ENCODE measurements at regions not wholly inside any gene's neighbourhood (a gene's known extent, or its start where the extent isn't known, plus 50 kb on each side); places are given as distances from the start of the nearest gene placed in this dataset.

- in situ Hi-C loops (cut with MboI; ENCODE audit: low sequenced_read_pairs): no loop called here
- no peaks in the 10 kb centered on the region for H3K4me1 ChIP-seq (ENCODE audit: control insufficient read depth, insufficient read depth, low read length)
Measured at GRCh38 chr20:52688345-52688744, 283.8 kb upstream of the TSHZ2 start.

More at GRCh38 chr20:52688345-52688744, 283.8 kb upstream of the TSHZ2 start:
- Histone ChIP-seq H2BK15ac (ENCODE audit: low read depth, low read length) (no peak overlapping the region), H3K14ac (replicated peaks; ENCODE audit: low read depth, low read length) (no peak overlapping the region), H3K56ac (ENCODE audit: extremely low read depth, insufficient read depth, low read length) (no peak overlapping the region), H3K18ac (ENCODE audit: low read depth, low read length) (no peak overlapping the region), H3K36me3 (ENCODE audit: control insufficient read depth, insufficient read depth, low read length) (no peaks in the 10 kb centered on the region), H3K27ac (ENCODE audit: insufficient read depth, low read length) (no peak overlapping the region), H2AK9ac (replicated peaks; ENCODE audit: low read depth, low read length, poor library complexity) (no peak overlapping the region), H2BK5ac (ENCODE audit: low read depth, low read length, poor library complexity, severe bottlenecking) (no peak overlapping the region), H2AK5ac (ENCODE audit: low read depth, low read length) (no peak overlapping the region), H4K20me1 (ENCODE audit: insufficient read depth, low read length) (no peaks in the 10 kb centered on the region), H3K9me3 (ENCODE audit: control insufficient read depth, insufficient read depth, low read length) (peaks cover 2% of the 10 kb centered on the region; the same call in 1 of the 2 replicates), H3K79me1 (ENCODE audit: low read depth in 1 of 2, low read length in 2 of 2) (no peaks in the 10 kb centered on the region), H3K27me3 (ENCODE audit: control insufficient read depth, insufficient read depth, low read length) (no peaks in the 10 kb centered on the region), H3K9ac (ENCODE audit: low read depth, low read length) (no peak overlapping the region), H2BK20ac (ENCODE audit: low read depth, low read length) (no peak overlapping the region), H2BK120ac (ENCODE audit: low read depth, low read length) (no peak overlapping the region), H3K4ac (ENCODE audit: low read depth, low read length) (no peak overlapping the region), H4K91ac (ENCODE audit: insufficient read depth, low read depth, low read length) (no peak overlapping the region), H3K9me1 (ENCODE audit: insufficient read depth, low read length) (no peaks in the 10 kb centered on the region), H3K23ac (ENCODE audit: low read depth, low read length) (no peak overlapping the region), H4K8ac (ENCODE audit: low read depth in 2 of 2, low read length in 2 of 2) (no peak overlapping the region), H3K4me2 (ENCODE audit: low read depth, low read length) (no peak overlapping the region), H2AFZ (replicated peaks; ENCODE audit: low read length, poor library complexity) (no peak overlapping the region), H4K5ac (ENCODE audit: low read depth, low read length) (no peak overlapping the region), H3K4me3 (ENCODE audit: insufficient read depth, low read depth, low read length) (no peak overlapping the region)
- no TSS peak for BruUV-seq (replicated peaks)
- DNase-seq: no peak
- ChIA-PET CTCF (no interaction called here), POLR2A (ENCODE audit: unreplicated experiment) (no interaction called here)
- dilution Hi-C loops (cut with HindIII; ENCODE audit: low sequenced_read_pairs, unreplicated experiment) (no loop called here), intact Hi-C loops (cut with micrococcal nuclease) (no loop called here)
- TF ChIP-seq BHLHE40 (IDR thresholded peaks at IDR 0.05; ENCODE audit: low read depth, low read length) (no peak), USF2 (IDR thresholded peaks at IDR 0.05; ENCODE audit: low read depth, low read length) (no peak)
- TF ChIP-seq, protein P1, sequence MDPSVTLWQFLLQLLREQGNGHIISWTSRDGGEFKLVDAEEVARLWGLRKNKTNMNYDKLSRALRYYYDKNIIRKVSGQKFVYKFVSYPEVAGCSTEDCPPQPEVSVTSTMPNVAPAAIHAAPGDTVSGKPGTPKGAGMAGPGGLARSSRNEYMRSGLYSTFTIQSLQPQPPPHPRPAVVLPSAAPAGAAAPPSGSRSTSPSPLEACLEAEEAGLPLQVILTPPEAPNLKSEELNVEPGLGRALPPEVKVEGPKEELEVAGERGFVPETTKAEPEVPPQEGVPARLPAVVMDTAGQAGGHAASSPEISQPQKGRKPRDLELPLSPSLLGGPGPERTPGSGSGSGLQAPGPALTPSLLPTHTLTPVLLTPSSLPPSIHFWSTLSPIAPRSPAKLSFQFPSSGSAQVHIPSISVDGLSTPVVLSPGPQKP (IDR thresholded peaks at IDR 0.05; ENCODE audit: borderline replicate concordance, low read depth, low read length): no peak
- WGBS, 2 experiments (ENCODE audit: extremely low coverage in 2 of 2, insufficient read length in 1 of 2): no CpG with 5 or more reads among the region's 2 CpGs
- ATAC-seq (ENCODE audit: low read depth): no peak

Data from IMR-90 (cell line).